ENCODE measurements at regions not wholly inside any gene's neighbourhood (a gene's known extent, or its start where the extent isn't known, plus 50 kb on each side); places are given as distances from the start of the nearest gene placed in this dataset.

DNA sequence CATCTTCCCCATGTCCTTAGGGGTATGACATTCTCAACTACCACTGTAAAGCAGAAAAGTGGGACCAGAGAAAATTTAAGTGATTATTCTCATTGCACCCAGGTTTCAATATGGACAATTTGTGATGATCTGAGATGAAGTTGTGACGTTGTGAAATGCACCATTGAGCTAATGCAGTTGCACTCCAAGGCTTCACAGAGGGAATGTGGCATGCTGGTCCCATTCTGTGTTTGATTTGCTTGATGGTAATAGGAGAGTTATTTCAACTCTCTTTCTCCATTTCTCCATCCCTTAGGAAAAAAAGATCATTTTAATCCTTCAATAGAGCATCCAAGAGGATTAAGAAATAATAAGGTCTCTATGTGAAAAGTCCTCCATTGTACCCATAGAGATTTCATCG lies 136.6 kb downstream of the SLC30A10 start:
- peaks cover 0 to 20% of the 10 kb centered on the region in 2 donors for H3K4me1 ChIP-seq

DNA sequence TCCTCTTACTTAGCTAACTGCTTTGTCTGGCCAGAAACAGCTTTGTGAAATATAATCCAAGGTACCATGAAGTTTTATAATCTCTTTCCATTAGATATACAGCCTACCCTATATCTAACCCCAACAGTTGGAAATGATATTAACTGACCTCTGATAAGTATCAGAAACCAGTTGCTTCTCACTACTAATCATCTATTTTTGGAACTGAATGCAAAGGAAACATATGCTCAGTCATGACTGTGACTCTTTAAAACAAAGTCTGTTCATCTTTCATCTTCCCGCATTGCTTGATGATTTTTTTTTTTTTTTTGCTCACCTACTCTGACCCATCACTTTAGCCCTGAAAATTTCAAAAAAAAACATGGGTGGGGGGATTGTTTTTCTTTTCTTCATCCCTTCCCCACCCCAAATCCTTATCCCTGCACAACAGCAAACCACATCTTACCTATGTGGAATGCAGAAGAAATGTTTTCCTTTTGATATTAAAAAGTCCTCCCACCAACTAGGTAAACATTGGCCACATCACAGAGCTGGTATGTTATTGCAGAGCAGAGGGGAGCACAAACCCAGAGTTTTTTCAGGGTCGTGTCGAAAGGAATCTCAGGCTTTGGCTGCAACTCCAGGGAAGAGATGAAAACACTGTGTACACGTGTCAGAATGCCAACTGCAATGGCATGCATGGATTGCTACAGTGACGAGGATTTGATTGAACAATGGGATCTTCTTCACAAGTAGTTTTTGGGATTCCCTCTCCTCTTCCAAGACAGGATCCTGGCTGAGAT lies 137.3 kb downstream of the SLC30A10 start:
- no peak for DNase-seq (ENCODE audit: low spot score)
- Histone ChIP-seq H3K4me1 (peaks cover 0 to 20% of the 10 kb centered on the region in 2 donors), H3K4me3 (no peak overlapping the region), H3K27ac (peak overlapping the region in 1 of 2 donors; percentile 45), H3K36me3 (no peaks in the 10 kb centered on the region), H3K27me3 (no peaks in the 10 kb centered on the region), H3K9me3 (no peaks in the 10 kb centered on the region)
- TF ChIP-seq, protein P1, sequence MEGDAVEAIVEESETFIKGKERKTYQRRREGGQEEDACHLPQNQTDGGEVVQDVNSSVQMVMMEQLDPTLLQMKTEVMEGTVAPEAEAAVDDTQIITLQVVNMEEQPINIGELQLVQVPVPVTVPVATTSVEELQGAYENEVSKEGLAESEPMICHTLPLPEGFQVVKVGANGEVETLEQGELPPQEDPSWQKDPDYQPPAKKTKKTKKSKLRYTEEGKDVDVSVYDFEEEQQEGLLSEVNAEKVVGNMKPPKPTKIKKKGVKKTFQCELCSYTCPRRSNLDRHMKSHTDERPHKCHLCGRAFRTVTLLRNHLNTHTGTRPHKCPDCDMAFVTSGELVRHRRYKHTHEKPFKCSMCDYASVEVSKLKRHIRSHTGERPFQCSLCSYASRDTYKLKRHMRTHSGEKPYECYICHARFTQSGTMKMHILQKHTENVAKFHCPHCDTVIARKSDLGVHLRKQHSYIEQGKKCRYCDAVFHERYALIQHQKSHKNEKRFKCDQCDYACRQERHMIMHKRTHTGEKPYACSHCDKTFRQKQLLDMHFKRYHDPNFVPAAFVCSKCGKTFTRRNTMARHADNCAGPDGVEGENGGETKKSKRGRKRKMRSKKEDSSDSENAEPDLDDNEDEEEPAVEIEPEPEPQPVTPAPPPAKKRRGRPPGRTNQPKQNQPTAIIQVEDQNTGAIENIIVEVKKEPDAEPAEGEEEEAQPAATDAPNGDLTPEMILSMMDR (IDR thresholded peaks at IDR 0.05) = no peak

More for the DNA sequence above, 136.6 kb downstream of the SLC30A10 start:
- no peak for DNase-seq (ENCODE audit: low spot score)
- Histone ChIP-seq H3K27ac (peak overlapping the region in 1 of 2 donors; percentile 45), H3K4me3 (no peak overlapping the region), H3K27me3 (no peaks in the 10 kb centered on the region), H3K36me3 (no peaks in the 10 kb centered on the region), H3K9me3 (no peaks in the 10 kb centered on the region)
- TF ChIP-seq, protein P1 (IDR thresholded peaks at IDR 0.05) = no peak

DNA sequence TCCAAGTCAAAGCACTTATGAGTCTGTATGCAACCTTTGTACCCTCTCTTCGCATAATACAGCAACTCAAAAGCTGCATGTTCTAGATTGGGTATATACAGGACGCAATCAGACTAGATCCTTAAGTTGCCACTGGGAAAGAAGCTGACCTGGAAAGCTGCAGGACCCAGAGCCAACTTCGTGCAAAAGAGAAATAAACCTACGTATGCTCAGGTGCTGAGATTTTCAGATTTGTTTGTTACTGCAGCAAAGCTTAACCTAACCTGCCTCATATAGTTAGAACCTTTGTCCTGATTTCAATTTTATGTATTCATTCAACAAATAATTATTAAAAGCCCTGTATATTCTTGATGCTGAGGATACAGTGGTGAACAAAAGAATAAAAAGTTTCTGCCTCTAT lies 139.7 kb downstream of the SLC30A10 start:
- TF ChIP-seq, protein P1 (IDR thresholded peaks at IDR 0.05) = no peak
- Histone ChIP-seq H3K9me3 (no peaks in the 10 kb centered on the region), H3K27ac (no peak overlapping the region), H3K27me3 (no peaks in the 10 kb centered on the region), H3K36me3 (no peaks in the 10 kb centered on the region), H3K4me1 (peaks cover 0 to 20% of the 10 kb centered on the region in 2 donors), H3K4me3 (no peak overlapping the region)
- DNase-seq (ENCODE audit: low spot score) = no peak

DNA sequence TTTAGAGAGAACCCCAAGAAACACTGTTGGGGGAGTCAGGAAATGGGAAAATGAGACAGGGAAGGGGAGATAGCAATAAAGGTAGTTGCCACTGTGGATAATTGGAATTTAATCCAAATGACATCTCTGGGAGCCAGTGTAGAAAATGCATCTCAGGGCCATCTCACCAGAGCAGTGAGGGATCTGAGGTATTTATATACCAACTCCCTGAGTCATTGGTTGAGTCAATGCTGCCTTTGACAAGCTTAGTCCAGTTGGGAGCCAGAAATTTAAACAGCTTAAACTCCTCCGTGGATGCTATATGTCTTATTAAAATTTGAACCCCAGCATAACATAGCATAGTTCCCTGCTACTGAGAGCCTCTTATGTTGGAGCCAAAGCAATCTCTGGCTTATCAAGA lies 140.3 kb downstream of the SLC30A10 start:
- Histone ChIP-seq H3K27me3 (no peaks in the 10 kb centered on the region), H3K36me3 (no peaks in the 10 kb centered on the region), H3K27ac (no peak overlapping the region), H3K4me3 (no peak overlapping the region), H3K9me3 (no peaks in the 10 kb centered on the region), H3K4me1 (peaks cover 0 to 20% of the 10 kb centered on the region in 2 donors)
- DNase-seq (ENCODE audit: low spot score) = no peak
- TF ChIP-seq, protein P1 (IDR thresholded peaks at IDR 0.05) = no peak

DNA sequence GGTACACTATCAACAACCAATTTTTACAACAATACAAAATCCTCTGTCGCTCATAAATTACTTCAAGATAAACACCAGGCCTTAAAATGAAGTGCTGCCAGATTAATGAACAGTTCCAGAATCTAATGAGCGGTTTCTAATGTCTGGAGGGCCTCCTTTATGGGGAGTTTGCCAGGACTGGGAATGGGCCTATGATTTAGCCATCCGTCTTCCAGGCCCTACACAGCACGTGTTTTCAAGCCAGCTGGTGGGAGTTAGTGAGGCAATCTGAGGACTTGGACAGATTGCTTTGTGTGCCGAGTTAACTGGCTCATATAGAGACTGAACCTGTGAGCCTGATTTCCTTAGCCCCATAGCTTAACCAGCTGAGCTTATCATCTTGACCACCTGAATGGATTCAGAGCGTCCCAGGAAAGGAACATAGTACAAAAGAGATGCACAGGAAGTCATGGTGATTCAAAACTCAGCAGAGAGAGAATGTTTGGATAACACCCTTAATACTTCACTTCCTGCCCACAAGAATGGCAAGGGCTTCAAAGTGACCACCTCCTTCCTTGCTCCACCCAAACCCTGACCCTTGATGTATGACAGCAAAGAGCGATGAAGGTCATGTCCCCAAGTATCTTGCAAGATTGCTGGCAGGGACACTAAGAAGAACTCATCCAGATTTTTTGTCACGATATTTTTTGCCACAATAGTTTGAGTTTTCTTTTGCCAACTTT lies 143.5 kb downstream of the SLC30A10 start:
- no peak overlapping the region for H3K27ac ChIP-seq
- TF ChIP-seq, protein P1 (IDR thresholded peaks at IDR 0.05) = no peak
- no peaks in the 10 kb centered on the region for H3K36me3 ChIP-seq
- no peak overlapping the region for H3K4me3 ChIP-seq
- no peaks in the 10 kb centered on the region for H3K27me3 ChIP-seq
- no peaks in the 10 kb centered on the region for H3K9me3 ChIP-seq
- no peak for DNase-seq (ENCODE audit: low spot score)
- H3K4me1 ChIP-seq = no peaks in the 10 kb centered on the region
